Tibial nerve (tissue), 4 donors: ENCODE measurements at regions not wholly inside any gene's neighbourhood (a gene's known extent, or its start where the extent isn't known, plus 50 kb on each side); places are given as distances from the start of the nearest gene placed in this dataset.

Source experiments
- DNase-seq, 2 donors: peaks; one replicate each; pipeline ENCODE4 v3.0.0-alpha.2; 2019; ENCODE audit warnings: low spot score in 2 of 2
- H3K27ac ChIP-seq, 4 donors: fragments of 200-600 bp; sonication (generic) in 3 of 4; one replicate each; pipeline ENCODE4 v1.5.1; 2017 to 2019; ENCODE audit warnings: mild to moderate bottlenecking in 1 of 4
- H3K27me3 ChIP-seq, 2 donors: fragments of 200-600 bp; sonication (generic) in 1 of 2; one replicate each; pipeline versions ENCODE4 v1.5.1 to v1.6.0; 2017 to 2019
- H3K36me3 ChIP-seq, 3 donors: fragments of 200-600 bp; sonication (generic); one replicate each; pipeline ENCODE4 v1.5.1; 2018 to 2019
- H3K4me1 ChIP-seq, 4 donors: fragments of 200-600 bp; sonication (generic) in 3 of 4; one replicate each; pipeline ENCODE4 v1.5.1; 2017 to 2019
- H3K4me3 ChIP-seq, 4 donors: fragments of 200-600 bp; sonication (generic) in 3 of 4; one replicate each; pipeline ENCODE4 v1.5.1; 2017 to 2019; ENCODE audit warnings: mild to moderate bottlenecking in 1 of 4, moderate library complexity in 1 of 4
- H3K9me3 ChIP-seq, 4 donors: fragments of 200-600 bp; sonication (generic) in 3 of 4; one replicate each; pipeline ENCODE4 v1.5.1; 2017 to 2019
- CTCF ChIP-seq, 5 experiments: fragments of 200-600 bp in 3 of 5; fragments of 450-650 bp in 2 of 5; sonication (generic) in 3 of 5; IDR thresholded peaks; one replicate each; pipeline ENCODE4 v1.5.1; 2016 to 2019; ENCODE audit warnings: antibody characterized with exemption in 5 of 5, mild to moderate bottlenecking in 3 of 5, moderate library complexity in 2 of 5
- EP300 ChIP-seq, 2 donors: sonication (generic); formaldehyde crosslinking; IDR thresholded peaks; one replicate each; pipeline ENCODE4 v1.6.1; 2017; ENCODE audit warnings: antibody characterized with exemption in 2 of 2, mild to moderate bottlenecking in 1 of 2
- POLR2A ChIP-seq, 2 donors: fragments of 450-650 bp; IDR thresholded peaks; one replicate each; pipeline ENCODE4 v1.6.1; 2017; ENCODE audit warnings: antibody characterized with exemption in 2 of 2, mild to moderate bottlenecking in 2 of 2, moderate library complexity in 2 of 2
- WGBS, 2 donors: methylation state at CpG; one replicate each; pipeline ENCODE4 v1.1.5; 2018; 5-methylcytosine and 5-hydroxymethylcytosine counted together

GRCh38 chr14:85224241-85224640 lies 305.7 kb upstream of the FLRT2 start:
- Histone ChIP-seq H3K27me3 (no peaks in the 10 kb centered on the region), H3K9me3 (no peaks in the 10 kb centered on the region), H3K4me1 (no peaks in the 10 kb centered on the region), H3K36me3 (no peaks in the 10 kb centered on the region), H3K27ac (no peak overlapping the region), H3K4me3 (no peak overlapping the region)
- DNase-seq, result no peak
- TF ChIP-seq POLR2A (IDR thresholded peaks at IDR 0.05) (no peak), EP300 (IDR thresholded peaks at IDR 0.05) (no peak), CTCF (IDR thresholded peaks at IDR 0.05) (no peak)
- WGBS, 2 donors, result 65 to 87% methylated on average over 3 of the region's 3 CpGs

GRCh38 chr14:85233756-85234155 lies 296.2 kb upstream of the FLRT2 start:
- DNase-seq, result no peak
- 84% methylated on average over 12 of the region's 12 CpGs for WGBS, 2 donors
- TF ChIP-seq CTCF (IDR thresholded peaks at IDR 0.05) (no peak), EP300 (IDR thresholded peaks at IDR 0.05) (no peak), POLR2A (IDR thresholded peaks at IDR 0.05) (no peak)

GRCh38 chr14:85234156-85235025 lies 295.6 kb upstream of the FLRT2 start:
- H3K27me3 ChIP-seq, result no peaks in the 10 kb centered on the region
- H3K36me3 ChIP-seq, result no peaks in the 10 kb centered on the region
- 91 to 94% methylated on average over 10 of the region's 10 CpGs for WGBS, 2 donors
- H3K9me3 ChIP-seq, result no peaks in the 10 kb centered on the region
- TF ChIP-seq CTCF (IDR thresholded peaks at IDR 0.05) (no peak), POLR2A (IDR thresholded peaks at IDR 0.05) (no peak), EP300 (IDR thresholded peaks at IDR 0.05) (no peak)
- H3K4me1 ChIP-seq, result peaks cover 0 to 26% (median under 1%) of the 10 kb centered on the region in 4 donors
- H3K4me3 ChIP-seq, result no peak overlapping the region
- H3K27ac ChIP-seq, result no peak overlapping the region
- no peak for DNase-seq

More at GRCh38 chr14:85233756-85234155, 296.2 kb upstream of the FLRT2 start:
- H3K4me1 ChIP-seq, result peaks cover 0 to 20% (median 0%) of the 10 kb centered on the region in 4 donors
- H3K4me3 ChIP-seq, result no peak overlapping the region
- H3K9me3 ChIP-seq, result no peaks in the 10 kb centered on the region
- H3K27ac ChIP-seq, result no peak overlapping the region
- H3K36me3 ChIP-seq, result no peaks in the 10 kb centered on the region
- H3K27me3 ChIP-seq, result no peaks in the 10 kb centered on the region

GRCh38 chr14:85235868-85236267 lies 294.1 kb upstream of the FLRT2 start:
- DNase-seq, result no peak
- Histone ChIP-seq H3K9me3 (no peaks in the 10 kb centered on the region), H3K4me1 (peaks cover 0 to 34% (median 2%) of the 10 kb centered on the region in 4 donors), H3K4me3 (no peak overlapping the region), H3K36me3 (no peaks in the 10 kb centered on the region), H3K27me3 (no peaks in the 10 kb centered on the region), H3K27ac (no peak overlapping the region)
- TF ChIP-seq EP300 (IDR thresholded peaks at IDR 0.05) (no peak), POLR2A (IDR thresholded peaks at IDR 0.05) (no peak), CTCF (IDR thresholded peaks at IDR 0.05) (no peak)
- 60 to 63% methylated on average over 3 of the region's 3 CpGs for WGBS, 2 donors

- H3K27ac ChIP-seq, result peak overlapping the region in 1 of 4 donors; percentile 24
- no peak for TF ChIP-seq POLR2A (IDR thresholded peaks at IDR 0.05)
- TF ChIP-seq EP300 (IDR thresholded peaks at IDR 0.05), result no peak
- no peak for TF ChIP-seq CTCF (IDR thresholded peaks at IDR 0.05)
- WGBS, 2 donors, result 38 to 91% methylated on average over 1 of the region's 1 CpG
- peaks cover 0 to 38% (median 2%) of the 10 kb centered on the region in 4 donors for H3K4me1 ChIP-seq
- no peak overlapping the region for H3K4me3 ChIP-seq
- no peaks in the 10 kb centered on the region for H3K36me3 ChIP-seq
- H3K9me3 ChIP-seq, result no peaks in the 10 kb centered on the region
- no peaks in the 10 kb centered on the region for H3K27me3 ChIP-seq
- no peak for DNase-seq
Observed at GRCh38 chr14:85236296-85236695, 293.6 kb upstream of the FLRT2 start.
